ENCODE measurements at regions not wholly inside any gene's neighbourhood (a gene's known extent, or its start where the extent isn't known, plus 50 kb on each side); places are given as distances from the start of the nearest gene placed in this dataset.
"Not testable (repeated sequence)": the region's sequence is repeated elsewhere in the genome, so short reads cannot be mapped to it uniquely, and the experiment has no call there.

DNA sequence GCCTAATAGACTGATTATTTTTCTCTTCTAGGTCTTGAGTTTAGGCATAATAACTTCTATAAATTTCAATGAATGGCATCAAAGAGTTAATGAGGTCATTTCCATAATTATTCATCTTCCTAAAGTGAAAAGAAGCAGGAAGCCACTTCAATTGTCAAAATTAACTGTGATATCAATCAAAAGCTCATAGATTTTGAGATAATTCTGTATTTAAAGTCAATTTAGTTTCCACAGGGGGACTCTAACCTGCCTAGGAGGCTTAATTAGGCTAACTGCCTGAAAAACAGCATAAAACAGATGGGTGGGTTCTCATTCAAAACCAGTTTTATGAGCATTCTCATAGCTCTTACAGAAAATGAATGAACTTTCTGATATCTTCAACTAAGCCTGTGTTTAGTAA is 177.8 kb downstream of the OTOL1 start:
- in situ Hi-C loops (cut with HindIII; ENCODE audit: low sequenced_read_pairs) = no loop called here
- DNase-seq (ENCODE audit: low spot score) = no peak

GRCh38 chr3:161681831-161682230 is 185.2 kb downstream of the OTOL1 start:
- DNase-seq (ENCODE audit: low spot score); in situ Hi-C loops (cut with HindIII; ENCODE audit: low sequenced_read_pairs): not testable (repeated sequence)

GRCh38 chr3:161682715-161683114 is 186.1 kb downstream of the OTOL1 start:
- in situ Hi-C loops (cut with HindIII; ENCODE audit: low sequenced_read_pairs) = no loop called here
- no peak for DNase-seq (ENCODE audit: low spot score)

GRCh38 chr3:161689584-161690298 is 193.1 kb downstream of the OTOL1 start:
- no peak for DNase-seq (ENCODE audit: low spot score)
- in situ Hi-C loops (cut with HindIII; ENCODE audit: low sequenced_read_pairs) = no loop called here

- in situ Hi-C loops (cut with HindIII; ENCODE audit: low sequenced_read_pairs) = no loop called here
- DNase-seq (ENCODE audit: low spot score) = no peak
These were observed 193.7 kb downstream of the OTOL1 start for GRCh38 chr3:161690299-161690620.

DNA sequence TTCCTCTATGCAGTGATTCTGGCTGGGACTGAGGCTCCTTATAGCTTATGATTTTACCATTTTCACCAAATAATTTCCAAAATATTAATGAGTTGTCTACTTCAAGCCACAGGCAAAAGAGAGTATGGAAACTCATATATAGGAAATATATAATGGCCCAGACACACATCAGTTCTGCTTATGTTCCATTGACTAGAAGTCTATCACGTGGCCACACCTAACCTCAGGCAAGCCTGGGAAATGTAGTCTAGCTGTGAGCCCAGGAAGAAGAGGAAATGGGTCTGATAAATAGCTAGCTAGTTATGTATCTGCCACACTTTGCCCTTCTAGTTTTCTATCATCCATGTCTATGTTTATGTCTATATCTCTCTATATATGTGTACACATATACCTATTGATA is 195.1 kb downstream of the OTOL1 start:
- no peak for DNase-seq (ENCODE audit: low spot score)
- in situ Hi-C loops (cut with HindIII; ENCODE audit: low sequenced_read_pairs) = no loop called here

- in situ Hi-C loops (cut with HindIII; ENCODE audit: low sequenced_read_pairs) = no loop called here
- no peak for DNase-seq (ENCODE audit: low spot score)
These were observed 198.3 kb downstream of the OTOL1 start for GRCh38 chr3:161694682-161695564.

- DNase-seq (ENCODE audit: low spot score) = no peak
- in situ Hi-C loops (cut with HindIII; ENCODE audit: low sequenced_read_pairs) = no loop called here
These were observed 199.2 kb downstream of the OTOL1 start for GRCh38 chr3:161695811-161696210.

DNA sequence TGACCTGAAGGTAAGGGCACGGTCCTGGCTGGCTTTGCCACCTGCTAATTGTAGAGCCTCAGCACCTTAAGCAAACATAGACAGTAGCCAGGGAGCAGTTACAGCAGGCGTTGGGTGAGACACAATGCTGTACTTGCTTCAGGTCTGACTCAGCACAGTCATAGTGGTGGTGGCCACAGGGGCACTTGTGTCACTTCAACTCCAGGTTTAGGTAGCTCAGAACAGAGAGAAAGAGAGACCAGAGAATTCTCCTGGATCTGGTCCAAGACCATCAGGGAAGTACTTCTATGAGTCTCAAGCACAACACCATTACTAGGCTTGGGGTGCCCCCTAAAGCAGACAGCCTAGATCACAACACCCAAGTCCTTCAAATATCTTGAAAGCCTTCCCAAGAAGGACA is 204.4 kb downstream of the OTOL1 start:
- in situ Hi-C loops (cut with HindIII; ENCODE audit: low sequenced_read_pairs) = no loop called here
- no peak for DNase-seq (ENCODE audit: low spot score)

GRCh38 chr3:161707253-161707652 is 210.6 kb downstream of the OTOL1 start:
- DNase-seq (ENCODE audit: low spot score); in situ Hi-C loops (cut with HindIII; ENCODE audit: low sequenced_read_pairs): not testable (repeated sequence)

DNA sequence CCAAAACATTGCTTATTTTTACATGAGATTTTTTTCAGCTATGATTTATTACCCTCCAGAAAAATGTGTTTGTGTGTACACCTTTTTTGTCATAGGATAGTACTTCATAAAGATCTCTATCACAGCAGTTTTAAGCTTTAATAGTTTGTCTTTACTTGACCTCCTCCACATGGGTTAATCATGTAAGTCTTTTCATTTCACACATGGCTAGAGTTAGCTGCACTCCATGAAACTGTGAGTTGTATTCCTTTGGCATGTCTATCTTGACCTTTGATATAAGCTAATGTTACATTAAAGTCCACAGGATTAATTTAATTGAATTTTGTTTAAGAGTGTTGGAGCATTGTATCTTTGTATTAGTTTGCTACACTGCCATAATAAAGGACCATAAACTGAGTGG is 217.1 kb downstream of the OTOL1 start:
- in situ Hi-C loops (cut with HindIII; ENCODE audit: low sequenced_read_pairs) = no loop called here
- no peak for DNase-seq (ENCODE audit: low spot score)

DNA sequence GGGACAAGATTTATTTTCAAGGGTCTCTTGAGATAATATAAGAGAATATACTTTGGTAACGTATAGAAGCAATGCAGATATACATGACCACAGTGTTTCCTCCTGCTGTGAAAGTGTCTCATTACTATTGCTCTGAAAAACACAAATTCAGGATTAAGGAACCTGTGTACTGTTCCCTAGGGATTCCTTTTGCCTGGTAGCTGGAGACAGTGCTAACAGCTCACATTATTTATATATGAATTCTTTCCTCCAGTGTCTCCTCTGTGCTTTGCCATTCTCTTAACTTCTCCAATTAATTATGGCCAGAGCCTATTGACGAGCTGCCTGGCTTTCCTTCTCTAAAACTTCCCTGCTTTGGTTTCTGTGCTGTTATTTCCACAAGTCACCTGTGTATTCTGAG is 235.4 kb downstream of the OTOL1 start:
- in situ Hi-C loops (cut with HindIII; ENCODE audit: low sequenced_read_pairs) = no loop called here
- no peak for DNase-seq (ENCODE audit: low spot score)

DNA sequence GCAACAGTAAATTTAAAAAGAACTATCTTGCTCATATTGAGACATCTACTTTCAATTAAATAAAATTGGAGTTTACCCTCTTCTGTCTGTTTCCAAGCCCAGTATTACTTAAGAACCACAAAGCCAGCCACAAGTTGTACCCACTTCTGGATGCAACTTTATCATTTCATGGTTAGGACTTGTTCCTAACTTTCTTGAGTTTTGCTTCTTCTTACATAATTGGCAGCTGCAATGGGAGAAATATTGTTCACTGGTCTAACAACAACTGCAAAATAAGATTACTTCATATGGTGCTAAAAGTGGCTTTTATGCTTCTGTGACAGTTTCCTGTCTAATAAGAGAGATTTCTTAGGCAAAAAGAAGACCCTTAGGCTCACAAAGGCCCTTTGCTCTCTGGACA is 240.6 kb downstream of the OTOL1 start:
- no peak for DNase-seq (ENCODE audit: low spot score)
- in situ Hi-C loops (cut with HindIII; ENCODE audit: low sequenced_read_pairs) = no loop called here

DNA sequence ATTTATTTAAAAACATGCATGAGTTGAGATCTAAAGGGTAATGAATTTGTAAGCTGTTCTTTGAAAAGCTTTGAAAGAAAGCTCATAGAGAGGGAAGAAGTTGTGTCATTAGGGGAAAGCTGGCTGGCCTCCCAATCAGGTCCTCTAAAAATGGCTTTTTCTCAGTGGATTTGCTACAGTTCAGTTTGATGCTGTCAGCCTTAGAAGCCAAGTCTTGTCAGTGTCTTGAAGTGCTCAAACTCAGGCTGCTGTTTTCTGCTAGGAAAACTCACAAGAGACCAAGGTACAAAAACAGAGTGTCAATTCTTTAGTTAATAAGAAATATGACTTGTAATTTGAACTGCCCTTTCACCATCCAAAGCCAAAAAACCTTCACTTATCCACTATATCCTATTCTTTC is 243.8 kb downstream of the OTOL1 start:
- DNase-seq (ENCODE audit: low spot score) = no peak
- in situ Hi-C loops (cut with HindIII; ENCODE audit: low sequenced_read_pairs) = no loop called here

DNA sequence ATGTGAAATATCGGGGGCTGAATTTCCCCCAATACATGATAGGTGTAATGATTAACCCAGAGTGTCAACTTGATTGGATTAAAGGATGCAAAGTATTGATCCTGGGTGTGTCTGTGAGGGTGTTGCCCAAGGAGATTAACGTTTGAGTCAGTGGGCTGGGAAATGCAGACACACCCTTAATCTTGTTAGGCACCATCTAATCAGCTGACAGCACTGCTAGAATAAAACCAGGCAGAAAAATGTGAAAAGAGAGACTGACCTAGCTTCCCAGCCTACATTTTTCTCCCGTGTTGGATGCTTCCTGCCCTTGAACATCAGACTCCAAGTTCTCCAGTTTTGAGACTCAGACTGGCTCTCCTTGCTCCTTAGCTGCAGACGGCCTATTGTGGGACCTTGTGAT is 247.8 kb downstream of the OTOL1 start:
- no peak for DNase-seq (ENCODE audit: low spot score)
- in situ Hi-C loops (cut with HindIII; ENCODE audit: low sequenced_read_pairs) = no loop called here

- no peak for DNase-seq (ENCODE audit: low spot score)
- in situ Hi-C loops (cut with HindIII; ENCODE audit: low sequenced_read_pairs) = no loop called here
These were observed 249.1 kb downstream of the OTOL1 start for GRCh38 chr3:161745741-161746140.

DNA sequence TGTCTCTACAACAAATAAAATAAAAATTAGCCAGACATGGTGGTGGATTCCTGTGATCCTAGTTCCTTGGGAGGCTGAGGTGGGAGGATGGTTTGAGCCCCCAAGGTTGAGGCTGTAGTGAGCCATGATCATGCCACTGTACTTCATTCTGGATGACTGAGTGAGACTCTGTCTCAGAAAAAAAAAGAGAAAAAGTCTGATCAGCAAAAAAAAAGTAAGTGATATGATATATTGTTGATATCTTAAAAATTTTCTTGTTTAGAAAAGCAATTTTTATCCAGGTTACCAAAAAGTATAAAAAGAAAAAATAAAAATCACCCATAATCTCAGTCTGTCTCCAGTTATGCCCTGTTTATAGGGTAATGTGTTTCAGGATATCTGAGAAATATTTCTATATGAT is 251.4 kb downstream of the OTOL1 start:
- DNase-seq (ENCODE audit: low spot score) = no peak
- in situ Hi-C loops (cut with HindIII; ENCODE audit: low sequenced_read_pairs) = no loop called here

DNA sequence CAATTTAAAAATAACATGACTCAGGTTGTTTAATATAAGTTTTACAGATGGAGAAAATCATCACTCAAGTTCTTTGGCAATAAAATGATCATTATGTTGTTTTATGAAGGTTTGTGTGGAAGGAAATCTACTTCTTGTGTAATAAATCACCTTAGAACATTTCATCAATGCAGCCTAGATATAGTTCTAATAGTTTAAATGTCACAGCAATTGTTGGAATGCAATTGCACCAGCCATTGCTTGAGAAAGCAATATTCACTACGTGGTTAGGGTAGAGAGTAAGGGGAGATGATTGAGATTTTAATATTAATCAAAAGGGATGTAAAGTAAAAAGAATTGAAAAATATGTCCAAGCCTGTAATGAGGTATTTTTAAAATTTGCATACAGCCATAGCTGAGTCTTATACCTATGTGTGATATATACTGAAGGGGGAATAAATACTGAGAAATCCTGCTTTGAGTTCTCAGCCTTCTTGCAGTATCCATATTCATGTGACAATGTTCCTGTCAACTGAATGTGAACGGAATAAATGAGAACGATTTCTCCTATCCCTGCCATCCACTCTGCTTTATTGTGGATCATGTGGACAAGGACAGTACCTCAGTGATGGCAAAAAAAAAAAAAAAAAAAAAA is 257.9 kb downstream of the OTOL1 start:
- DNase-seq (ENCODE audit: low spot score) = no peak
- in situ Hi-C loops (cut with HindIII; ENCODE audit: low sequenced_read_pairs) = no loop called here

DNA sequence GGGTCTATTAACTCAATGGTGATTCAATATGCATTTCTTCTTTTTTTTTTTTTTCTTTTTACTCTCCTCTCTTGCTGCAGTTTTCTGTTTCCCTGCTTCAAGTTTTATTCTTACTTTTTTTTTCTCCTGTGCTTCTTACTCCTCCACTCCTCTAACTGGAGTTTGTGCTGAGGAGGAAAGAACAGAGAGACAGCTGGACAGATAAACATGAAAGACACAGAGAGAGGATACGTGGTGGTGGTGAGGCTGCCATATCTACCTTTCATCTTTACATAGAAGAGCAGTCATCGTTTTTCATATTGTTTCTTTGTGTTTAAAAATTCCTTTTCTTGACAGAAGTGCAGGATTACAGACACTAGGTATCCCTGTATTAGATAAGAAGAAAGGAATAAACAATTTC is 262.8 kb downstream of the OTOL1 start:
- in situ Hi-C loops (cut with HindIII; ENCODE audit: low sequenced_read_pairs) = no loop called here
- no peak for DNase-seq (ENCODE audit: low spot score)

DNA sequence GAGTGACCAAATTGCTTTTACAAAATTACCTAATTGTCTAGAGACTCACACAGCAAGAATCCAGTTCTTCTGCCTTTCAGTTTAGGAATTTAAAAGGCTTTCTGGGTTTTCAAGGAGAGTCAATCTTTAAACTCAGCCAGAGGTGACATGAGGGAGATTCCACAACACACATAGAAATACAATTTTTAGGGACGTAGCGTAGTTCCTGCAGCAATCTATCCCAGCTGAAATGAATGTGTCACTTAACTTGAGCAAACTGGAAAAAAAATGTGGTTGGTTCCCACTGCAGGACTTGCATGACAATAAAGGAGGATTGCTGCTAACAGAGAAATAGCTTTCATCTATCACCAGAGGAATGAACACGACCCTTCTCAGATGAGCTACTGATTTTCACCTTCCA is 269.7 kb downstream of the OTOL1 start:
- in situ Hi-C loops (cut with HindIII; ENCODE audit: low sequenced_read_pairs) = no loop called here
- DNase-seq (ENCODE audit: low spot score) = no peak

Measured in G401 (cell line).